Heart left ventricle (tissue), 13 donors: ENCODE measurements at regions not wholly inside any gene's neighbourhood (a gene's known extent, or its start where the extent isn't known, plus 50 kb on each side); places are given as distances from the start of the nearest gene placed in this dataset.

Source experiments
- CTCF ChIP-seq, 12 donors: fragments of 200-600 bp; sonication (generic) in 4 of 12; IDR thresholded peaks; one replicate each; pipeline versions ENCODE4 v1.5.0 to v1.8.0; 2018 to 2022; ENCODE audit warnings: antibody characterized with exemption in 12 of 12, mild to moderate bottlenecking in 5 of 12
- POLR2A ChIP-seq, 2 donors: fragments of 450-650 bp; IDR thresholded peaks; one replicate each; pipeline ENCODE4 v1.6.1; 2017; ENCODE audit warnings: antibody characterized with exemption in 2 of 2, mild to moderate bottlenecking in 2 of 2, moderate library complexity in 2 of 2
- donor health status: ischemic (EF 13 %, LVEDD 7.1; RV severe dilation, severe dysfunction).
- donor health status: DM: no; HTN: yes; CAD: no.
- donor health status: DM: no; HTN: no; CAD: no.
- donor health status: ischemic (EF 25% LVEDD 6.9; RV normal size, moderate dysfunction).
- donor health status: ischemic (EF 25% LVEDD 5.7; RV mildly dilated, moderate dysfunction).
- donor health status: ischemic (EF 35%, LVEDD 5.7; RV mildly dilated, moderate dysfunction).
- donor health status: nonischemic (EF 11% LVEDD 7.7; RV severe dilation, severe dysfunction).
- donor health status: DM: yes; HTN: yes; CAD: no.
- donor health status: PGD.
- donor health status: ischemic (EF 29% LVEDD 5.4; RV normal size, mild dysfunction).
- donor health status: nonischemic (EF 23%, LVEDD 6.1; RV moderate dilation, normal function).

GRCh38 chr15:88739541-88739940, 63.7 kb upstream of the ACAN start:
- TF ChIP-seq CTCF (IDR thresholded peaks at IDR 0.05) = no peak
- no peak for TF ChIP-seq POLR2A (IDR thresholded peaks at IDR 0.05)
